ENCODE measurements at regions not wholly inside any gene's neighbourhood (a gene's known extent, or its start where the extent isn't known, plus 50 kb on each side); places are given as distances from the start of the nearest gene placed in this dataset.
A peak's percentile ranks its signal among the peaks of the same experiment; 100 is the strongest.

DNA sequence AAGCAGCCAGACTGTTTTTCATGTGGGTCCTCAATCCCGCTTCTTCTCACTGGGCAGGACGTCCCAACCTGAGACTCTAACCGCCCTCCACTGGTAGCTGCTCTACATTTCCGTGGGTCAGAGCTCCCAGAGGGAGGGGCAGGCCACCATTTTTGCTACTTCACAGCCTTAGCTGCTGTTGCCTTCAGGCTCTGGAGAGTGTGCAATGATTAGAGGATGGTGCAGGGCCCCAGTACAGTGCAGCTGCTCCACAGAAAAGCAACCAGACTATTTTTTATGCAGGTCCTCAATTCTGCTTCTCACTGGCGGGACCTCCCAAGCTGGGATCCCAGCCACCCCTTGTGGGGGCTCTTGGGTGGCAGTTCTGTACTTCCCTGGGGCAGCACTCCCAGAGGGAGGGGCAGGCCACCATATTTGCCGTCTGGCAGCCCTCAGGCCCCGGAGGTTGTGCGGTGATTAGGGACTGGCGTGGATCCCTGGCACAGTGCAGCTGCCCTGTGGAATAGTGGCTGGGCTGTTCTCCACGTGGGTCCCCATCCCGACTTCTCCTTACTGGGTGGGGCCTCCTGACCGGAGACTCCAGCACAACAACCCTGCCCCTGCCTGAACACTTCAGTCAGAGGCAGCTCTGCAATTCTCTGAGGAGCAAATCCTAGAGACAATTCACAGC lies 647.6 kb upstream of the PKN2 start:
- no peak for DNase-seq

DNA sequence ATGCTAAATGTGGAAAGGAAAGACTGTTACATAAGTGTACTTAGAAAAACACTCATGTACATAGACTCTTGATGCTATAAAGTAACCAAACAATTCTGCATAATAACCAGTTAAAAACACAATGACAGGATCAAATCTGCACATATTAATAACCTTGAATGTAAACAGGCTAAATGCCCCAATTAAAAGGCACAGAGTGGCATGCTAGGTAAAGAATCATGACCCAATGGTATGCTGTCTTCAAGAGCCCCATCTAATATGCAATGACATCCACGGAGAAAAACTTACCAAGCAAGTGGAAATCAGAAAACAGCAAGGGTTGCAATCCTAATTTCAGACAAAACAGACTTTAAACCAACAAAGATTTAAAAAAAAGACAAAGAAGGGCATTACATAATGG lies 644.8 kb upstream of the PKN2 start:
- no peak for DNase-seq

- no peak for DNase-seq
Measured at GRCh38 chr1:88043834-88044233, 640.2 kb upstream of the PKN2 start.

DNA sequence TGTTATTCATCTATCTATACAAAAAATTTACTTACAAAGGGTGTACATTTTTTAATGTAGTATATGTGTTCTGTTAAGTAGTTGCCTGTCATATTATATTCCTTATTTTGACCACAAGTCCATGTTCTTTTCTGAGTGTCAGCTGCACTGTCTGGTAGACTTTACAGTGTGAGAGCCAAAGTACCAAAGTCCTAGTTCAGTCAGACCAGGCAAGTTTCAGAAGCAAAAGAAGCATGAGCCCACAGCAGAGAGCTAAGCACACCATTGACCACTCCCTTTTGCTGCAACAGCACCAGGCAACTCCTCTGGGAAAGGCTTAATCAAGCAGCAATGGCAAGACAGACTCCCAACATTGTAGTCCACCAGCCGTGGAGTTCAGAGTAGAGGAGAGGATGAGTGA lies 631.9 kb upstream of the PKN2 start:
- no peak for DNase-seq

- no peak for DNase-seq
Measured at GRCh38 chr1:88053065-88053464, 631.0 kb upstream of the PKN2 start.

DNA sequence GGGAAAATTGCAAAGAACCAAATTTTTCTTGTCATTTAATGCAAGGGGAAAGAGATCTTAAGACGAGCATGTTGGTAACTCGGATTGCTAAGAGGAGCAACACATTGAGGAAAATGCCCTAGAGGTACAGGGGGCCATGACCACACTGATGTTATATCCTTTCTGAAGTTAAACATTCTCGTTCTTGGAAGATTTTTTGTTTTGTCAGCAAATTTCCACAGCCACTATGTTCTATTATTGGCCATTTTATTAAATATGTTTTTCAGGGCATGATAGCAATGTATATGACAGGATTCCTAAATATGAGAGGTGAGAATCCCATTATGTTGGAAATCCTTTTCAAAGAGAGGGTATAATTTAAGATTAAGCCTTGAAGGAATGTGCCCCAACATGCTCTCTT lies 627.2 kb upstream of the PKN2 start:
- no peak for DNase-seq

DNA sequence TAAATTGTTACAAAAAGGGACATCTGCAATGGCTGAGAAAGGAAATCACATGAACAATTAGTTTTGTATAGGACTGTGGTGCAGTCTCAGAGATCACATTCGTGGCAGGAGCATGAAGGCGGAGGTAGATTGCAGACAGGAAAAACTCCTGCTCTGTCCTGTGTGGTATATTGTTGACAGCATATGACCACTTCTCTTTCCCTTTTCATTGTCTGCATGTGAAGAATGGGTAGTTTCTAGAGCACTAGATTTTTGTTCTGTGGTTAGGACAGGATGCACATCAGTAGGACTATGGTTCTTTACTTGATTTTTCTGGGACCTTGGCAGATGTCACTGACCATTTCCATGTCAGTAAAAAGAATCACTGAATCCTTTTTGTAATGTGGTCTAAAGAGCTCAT lies 625.9 kb upstream of the PKN2 start:
- DNase-seq: no peak

- DNase-seq: peak; percentile 13
Measured at GRCh38 chr1:88060112-88060673, 623.9 kb upstream of the PKN2 start.

- no peak for DNase-seq
Measured at GRCh38 chr1:88060750-88061491, 623.2 kb upstream of the PKN2 start.

DNA sequence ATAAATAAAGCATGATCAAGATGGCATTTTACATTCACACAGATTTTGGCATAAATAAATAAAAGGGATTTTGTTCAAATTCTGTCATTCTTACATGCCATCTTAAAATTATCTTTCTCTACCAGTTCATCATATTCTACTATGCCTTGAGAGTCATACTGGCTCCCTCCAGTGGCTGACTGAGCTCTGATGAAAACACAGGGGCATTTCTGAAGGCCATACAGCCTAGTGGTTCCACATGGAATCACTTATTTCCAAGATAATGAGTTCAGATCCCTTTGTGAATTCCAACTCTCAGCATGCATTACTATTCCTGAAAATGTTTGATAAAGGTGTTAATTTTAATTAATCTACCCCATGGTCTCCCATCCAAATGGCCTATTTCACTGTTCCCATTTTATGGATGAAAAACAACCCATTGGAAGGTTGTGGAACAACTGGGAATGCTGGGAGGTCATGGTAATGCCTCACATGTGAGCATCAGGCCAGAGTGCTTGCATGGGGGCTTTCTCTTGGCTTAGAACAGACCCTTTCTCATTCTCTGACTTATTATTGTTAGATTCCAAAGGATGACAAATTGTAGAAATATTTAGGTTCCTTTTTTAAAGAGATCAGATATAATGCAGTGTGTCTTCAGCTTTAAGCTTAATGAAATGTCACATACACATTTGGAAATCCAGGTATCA lies 622.4 kb upstream of the PKN2 start:
- DNase-seq: peak; percentile 41

DNA sequence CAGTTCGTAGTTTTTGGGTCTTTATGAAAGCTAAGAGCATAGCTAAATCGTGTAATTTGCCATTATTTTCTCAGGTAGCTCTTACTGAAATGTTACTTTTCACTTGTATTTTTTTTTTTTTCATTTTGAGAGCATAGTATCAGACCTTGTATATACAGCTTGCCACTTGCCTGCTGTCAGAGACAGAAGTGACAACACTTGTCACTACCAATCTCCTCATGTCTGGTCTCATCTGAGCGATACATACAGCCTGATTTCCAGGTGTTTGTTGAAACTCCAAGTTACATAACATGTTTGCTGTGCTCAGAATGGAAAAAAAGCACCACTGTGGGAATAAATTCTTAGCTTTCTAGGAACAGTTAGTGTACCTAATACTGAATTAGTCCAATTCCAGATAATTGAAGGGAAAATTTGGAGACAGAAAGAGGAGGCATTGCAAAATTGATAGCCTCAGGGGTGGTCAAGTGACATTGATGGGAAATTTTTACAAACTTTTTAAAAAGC lies 621.4 kb upstream of the PKN2 start:
- no peak for DNase-seq

DNA sequence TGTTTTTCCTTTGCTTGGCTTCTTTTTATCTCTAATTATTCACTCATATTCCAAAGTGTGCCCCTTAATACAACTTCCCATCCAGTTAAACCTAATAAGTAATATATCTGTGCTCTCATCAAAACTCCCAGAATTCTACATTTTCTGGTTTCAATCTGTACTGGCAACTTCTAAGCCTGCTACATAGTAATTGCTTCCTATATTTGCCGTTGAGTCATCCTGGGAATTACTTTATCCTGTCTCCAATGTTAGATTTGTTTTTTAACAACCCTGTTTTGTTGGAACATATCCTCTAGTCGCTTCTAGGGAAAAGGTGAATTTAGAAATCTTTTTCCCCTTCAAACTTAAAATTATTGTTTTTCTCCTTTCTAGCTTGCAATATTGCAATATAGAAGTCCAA lies 620.5 kb upstream of the PKN2 start:
- no peak for DNase-seq

GRCh38 chr1:88068407-88068960 lies 615.6 kb upstream of the PKN2 start:
- no peak for DNase-seq

- no peak for DNase-seq
Measured at GRCh38 chr1:88070956-88071355, 613.1 kb upstream of the PKN2 start.

- no peak for DNase-seq
Measured at GRCh38 chr1:88074661-88075060, 609.4 kb upstream of the PKN2 start.

DNA sequence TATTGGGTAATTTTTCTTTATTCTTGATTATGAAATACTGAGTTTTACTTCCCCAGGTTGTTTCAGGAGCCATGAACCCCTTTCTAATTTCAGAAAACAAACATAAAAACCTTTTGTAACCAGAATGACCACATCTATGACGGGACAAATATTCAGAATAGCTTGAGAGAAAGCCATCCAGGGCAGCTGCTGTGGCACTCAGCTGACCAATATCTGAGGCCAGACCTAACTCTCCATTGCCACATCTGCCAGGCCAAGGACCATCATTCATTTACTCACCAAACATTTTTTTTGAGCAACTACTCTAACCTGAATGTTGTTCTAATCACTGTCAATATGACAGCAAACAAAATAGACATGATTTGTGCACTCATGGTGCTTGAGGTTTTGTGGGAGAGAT lies 608.3 kb upstream of the PKN2 start:
- DNase-seq: peak; percentile 10

GRCh38 chr1:88079036-88079435 lies 605.0 kb upstream of the PKN2 start:
- DNase-seq: no peak

DNA sequence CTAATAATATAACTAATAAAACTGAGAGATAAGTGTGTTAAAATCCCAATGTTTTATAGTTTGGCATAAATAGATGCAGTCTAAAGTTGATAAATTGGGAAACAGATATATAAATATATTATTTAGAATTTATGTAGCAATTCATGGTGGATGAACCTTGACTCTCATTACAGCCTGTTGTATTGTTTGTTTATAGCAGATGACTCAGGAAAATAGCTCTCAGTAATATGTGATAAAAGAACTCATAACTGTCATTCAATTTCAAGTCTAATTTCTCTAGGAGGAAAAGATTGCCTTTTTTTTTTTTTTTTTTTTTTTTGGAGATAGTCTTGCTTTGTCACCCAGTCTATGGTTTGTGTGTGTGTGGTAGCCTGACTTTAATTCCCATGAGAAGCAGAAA lies 603.2 kb upstream of the PKN2 start:
- no peak for DNase-seq

- no peak for DNase-seq
Measured at GRCh38 chr1:88088481-88088880, 595.6 kb upstream of the PKN2 start.

- no peak for DNase-seq
Measured at GRCh38 chr1:88089961-88090360, 594.1 kb upstream of the PKN2 start.

- DNase-seq: no peak
Measured at GRCh38 chr1:88098881-88099280, 585.2 kb upstream of the PKN2 start.

GRCh38 chr1:88101041-88101440 lies 583.0 kb upstream of the PKN2 start:
- DNase-seq: no peak

DNA sequence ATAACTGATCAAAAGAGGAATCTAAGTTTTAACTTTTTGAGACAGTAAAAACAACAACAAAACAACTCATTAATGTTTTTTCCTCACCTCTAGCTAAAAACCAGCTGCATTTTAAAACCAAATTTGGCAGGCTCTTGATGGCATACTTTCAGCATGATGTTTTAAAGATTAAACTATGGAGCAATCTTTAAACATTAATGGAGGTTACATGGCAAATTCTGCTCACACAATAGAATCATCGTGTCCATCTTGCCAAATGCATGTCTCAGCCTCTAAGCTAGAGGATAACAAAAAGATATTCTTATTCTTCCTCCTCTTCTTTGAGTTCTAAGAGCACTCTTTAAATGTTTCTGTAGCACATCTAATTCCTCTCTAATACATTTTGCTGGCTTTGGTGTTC lies 579.8 kb upstream of the PKN2 start:
- no peak for DNase-seq
